GM10266 (cell line): ENCODE measurements at regions not wholly inside any gene's neighbourhood (a gene's known extent, or its start where the extent isn't known, plus 50 kb on each side); places are given as distances from the start of the nearest gene placed in this dataset.

Source experiments
- DNase-seq: peaks from one replicate; pipeline ENCODE4 v3.0.0; 2012; ENCODE audit errors: extremely low spot score
- TF ChIP-seq, protein P1 (sequence below): IDR thresholded peaks from 2 replicates; pipeline ENCODE4 v1.5.1; 2012; ENCODE audit warnings: mild to moderate bottlenecking, low read depth; ENCODE audit not compliant: control insufficient read depth, insufficient read depth; ENCODE audit errors: missing control alignments

DNA sequence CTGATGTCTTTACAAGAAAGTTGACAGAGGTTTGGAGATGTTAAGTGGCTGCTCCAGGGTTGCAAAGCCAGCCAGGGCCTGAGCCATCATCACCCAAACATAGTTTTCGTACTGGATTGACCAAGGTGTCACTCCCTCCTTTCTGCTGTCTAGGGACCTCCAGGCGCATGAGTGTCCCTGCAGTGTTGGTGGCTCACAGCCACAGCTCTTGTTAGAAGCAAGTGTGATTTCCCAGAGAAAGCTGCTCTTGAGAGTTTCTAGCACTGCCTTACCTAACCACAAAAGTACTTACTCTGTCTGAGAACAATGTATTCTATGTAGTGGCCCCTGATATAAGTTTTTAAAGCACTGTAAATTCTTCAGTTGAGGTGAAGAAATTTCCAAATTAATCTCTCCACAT lies 144.1 kb downstream of the SOX2 start:
- no peak for DNase-seq
- TF ChIP-seq, protein P1, sequence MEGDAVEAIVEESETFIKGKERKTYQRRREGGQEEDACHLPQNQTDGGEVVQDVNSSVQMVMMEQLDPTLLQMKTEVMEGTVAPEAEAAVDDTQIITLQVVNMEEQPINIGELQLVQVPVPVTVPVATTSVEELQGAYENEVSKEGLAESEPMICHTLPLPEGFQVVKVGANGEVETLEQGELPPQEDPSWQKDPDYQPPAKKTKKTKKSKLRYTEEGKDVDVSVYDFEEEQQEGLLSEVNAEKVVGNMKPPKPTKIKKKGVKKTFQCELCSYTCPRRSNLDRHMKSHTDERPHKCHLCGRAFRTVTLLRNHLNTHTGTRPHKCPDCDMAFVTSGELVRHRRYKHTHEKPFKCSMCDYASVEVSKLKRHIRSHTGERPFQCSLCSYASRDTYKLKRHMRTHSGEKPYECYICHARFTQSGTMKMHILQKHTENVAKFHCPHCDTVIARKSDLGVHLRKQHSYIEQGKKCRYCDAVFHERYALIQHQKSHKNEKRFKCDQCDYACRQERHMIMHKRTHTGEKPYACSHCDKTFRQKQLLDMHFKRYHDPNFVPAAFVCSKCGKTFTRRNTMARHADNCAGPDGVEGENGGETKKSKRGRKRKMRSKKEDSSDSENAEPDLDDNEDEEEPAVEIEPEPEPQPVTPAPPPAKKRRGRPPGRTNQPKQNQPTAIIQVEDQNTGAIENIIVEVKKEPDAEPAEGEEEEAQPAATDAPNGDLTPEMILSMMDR = no peak

DNA sequence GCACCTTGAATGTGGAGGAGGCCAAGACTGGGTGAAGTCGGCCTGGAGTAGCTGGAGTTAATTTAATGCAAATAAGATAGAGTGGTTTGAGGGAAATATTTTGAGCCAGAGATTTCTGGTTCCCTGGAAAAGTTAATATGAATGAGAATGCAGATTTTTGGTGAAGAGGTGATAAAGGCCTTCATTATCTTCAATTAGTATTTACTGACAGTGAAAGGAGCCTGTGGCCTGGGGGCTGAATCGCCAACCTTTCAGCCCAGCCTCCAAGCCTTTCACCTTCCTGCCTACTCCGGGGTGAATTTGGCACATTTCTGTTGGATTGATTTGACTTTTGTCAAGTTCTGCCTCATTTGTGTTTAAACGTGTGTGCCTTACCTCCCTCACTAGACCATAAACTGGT lies 147.8 kb downstream of the SOX2 start:
- no peak for DNase-seq
- TF ChIP-seq, protein P1 = no peak

DNA sequence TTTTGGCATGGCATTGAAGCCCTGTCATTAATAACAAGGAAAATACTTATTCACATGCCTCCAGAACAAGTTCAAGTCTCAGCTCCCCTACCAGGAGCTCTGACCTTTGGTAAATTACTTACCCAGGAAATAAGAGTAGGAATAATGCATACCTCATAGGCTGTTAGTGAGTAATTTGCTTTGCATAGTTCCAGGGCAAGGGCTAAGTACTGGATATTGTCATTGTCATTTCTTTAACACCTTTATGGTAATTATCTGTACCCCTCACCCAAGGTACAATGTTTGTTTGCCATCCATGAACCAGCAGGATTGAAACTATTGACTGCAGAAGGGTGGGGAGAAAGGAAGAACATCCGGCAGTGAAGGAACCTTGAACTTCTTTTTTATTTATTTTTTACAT lies 148.5 kb downstream of the SOX2 start:
- TF ChIP-seq, protein P1 = no peak
- DNase-seq = no peak

DNA sequence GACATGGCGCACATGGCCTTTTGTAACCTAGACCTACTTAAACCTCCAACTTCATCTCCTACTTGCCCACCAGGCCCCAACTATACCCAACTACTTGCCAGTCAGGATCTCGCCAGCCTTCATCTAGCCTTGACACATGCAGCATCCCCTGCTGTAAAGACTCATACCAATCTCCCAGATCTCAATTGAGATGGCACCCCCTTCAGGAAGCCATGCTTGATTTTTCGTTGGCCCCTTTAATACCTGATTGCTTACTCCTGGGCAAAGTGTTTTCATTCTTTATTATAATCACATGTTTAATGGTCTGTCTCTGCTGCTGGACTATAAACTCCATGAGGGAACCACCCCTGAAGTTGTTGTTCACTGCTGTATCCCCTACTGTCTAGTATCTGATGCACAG lies 150.8 kb downstream of the SOX2 start:
- no peak for DNase-seq
- TF ChIP-seq, protein P1 = no peak

DNA sequence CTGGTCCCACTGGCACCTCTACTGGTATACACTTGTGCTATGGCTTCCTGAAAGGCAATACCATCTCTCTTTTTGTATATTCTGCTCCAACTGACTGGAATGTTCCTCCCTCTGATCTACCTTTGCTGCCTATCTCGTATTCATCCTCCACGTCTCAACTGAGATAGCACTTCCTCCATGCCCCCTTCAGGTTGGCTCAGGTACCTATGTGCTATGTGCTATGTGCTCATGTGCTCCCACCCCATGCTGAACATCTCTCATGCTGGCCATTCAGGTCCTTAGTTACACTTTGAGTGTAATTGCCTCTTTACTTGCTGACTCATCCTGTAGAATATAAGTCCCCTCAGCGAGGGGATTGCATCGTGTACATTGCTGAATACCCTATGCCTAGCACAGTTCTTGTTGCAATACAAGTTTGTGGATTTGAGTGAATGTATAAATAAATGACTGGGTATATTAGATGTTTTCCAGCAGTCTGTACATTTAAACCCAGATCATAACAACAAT lies 156.9 kb downstream of the SOX2 start:
- TF ChIP-seq, protein P1 = no peak
- no peak for DNase-seq

DNA sequence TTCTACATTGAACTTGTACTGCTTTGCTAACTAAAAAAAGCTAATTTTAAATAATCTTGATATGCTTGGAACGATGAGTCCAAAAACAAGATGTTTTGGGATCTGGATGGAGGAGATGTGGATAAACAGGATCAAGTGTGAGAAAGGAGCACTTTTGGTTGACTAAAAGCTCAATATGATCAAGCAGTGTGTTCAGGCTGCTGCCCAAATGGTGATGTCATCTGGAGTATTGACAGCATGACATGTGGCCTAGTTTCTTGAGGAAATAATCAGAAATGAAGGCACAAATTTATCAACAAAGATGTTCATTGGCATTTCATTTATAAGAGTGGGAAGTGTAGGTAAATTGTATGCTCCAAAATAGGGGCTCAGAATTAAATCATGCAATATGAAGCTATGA lies 161.2 kb downstream of the SOX2 start:
- TF ChIP-seq, protein P1 = no peak
- DNase-seq = no peak

DNA sequence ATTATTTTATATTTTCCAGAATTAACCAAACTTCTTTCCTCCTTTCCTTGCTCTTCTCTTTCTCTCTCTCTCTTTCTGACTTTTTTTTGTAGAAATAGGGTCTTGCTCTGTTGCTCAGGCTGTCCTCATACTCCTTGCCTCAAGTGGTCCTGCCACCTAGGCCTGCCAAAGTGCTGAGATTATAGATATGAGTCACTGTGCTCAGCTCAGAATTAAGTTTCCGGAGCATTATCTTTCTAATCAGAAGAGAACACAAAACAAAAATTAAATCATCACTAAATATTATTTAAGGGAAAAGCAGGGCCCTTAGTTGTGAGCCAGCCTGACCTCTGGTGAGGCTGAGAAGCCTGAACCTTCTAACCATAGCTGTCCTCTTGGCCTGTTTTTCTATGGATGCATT lies 168.2 kb downstream of the SOX2 start:
- TF ChIP-seq, protein P1 = no peak
- no peak for DNase-seq

DNA sequence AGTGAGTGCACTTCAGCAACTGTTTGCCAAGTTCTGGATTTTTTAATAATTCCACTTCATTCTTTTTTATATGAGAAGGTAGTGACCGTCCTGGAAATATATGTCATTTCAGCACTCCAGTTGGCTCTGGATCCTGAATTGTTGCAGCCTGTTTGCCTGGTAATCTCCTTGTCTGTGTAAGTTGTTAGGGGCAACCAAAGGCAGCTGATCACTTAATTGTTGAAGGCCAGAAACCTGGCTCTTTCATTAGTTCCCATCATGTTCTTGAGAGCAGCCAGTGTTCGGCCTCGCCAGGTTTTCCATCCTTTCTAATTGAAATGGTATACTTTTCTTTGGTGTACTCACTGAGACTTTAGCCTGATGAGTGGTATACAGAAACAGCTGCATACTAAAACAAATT lies 168.6 kb downstream of the SOX2 start:
- no peak for DNase-seq
- TF ChIP-seq, protein P1 = no peak
